Adrenal gland (tissue), 5 donors: ENCODE measurements at regions not wholly inside any gene's neighbourhood (a gene's known extent, or its start where the extent isn't known, plus 50 kb on each side); places are given as distances from the start of the nearest gene placed in this dataset.

ENCODE experiments used
- CTCF ChIP-seq, 6 experiments: fragments of 450-650 bp in 4 of 6; fragments of 200-600 bp in 2 of 6; sonication (generic) in 1 of 6; IDR thresholded peaks; 1 replicate in 5 of 6; 2 replicates in 1 of 6; pipeline versions ENCODE4 v1.5.1 to v1.8.0; 2016 to 2021; ENCODE audit warnings: antibody characterized with exemption in 6 of 6, mild to moderate bottlenecking in 2 of 6, moderate library complexity in 1 of 6
- POLR2A ChIP-seq, 2 donors: fragments of 450-650 bp; IDR thresholded peaks; one replicate each; pipeline ENCODE4 v1.6.1; 2017; ENCODE audit warnings: antibody characterized with exemption in 2 of 2, mild to moderate bottlenecking in 2 of 2, moderate library complexity in 1 of 2
- donor health status: DM: no; HTN: no; CAD: no.

- TF ChIP-seq CTCF (IDR thresholded peaks at IDR 0.05), result no peak
- no peak for TF ChIP-seq POLR2A (IDR thresholded peaks at IDR 0.05)
These were observed 210.9 kb upstream of the PKDCC start for GRCh38 chr2:41836948-41837347.
